BE2C (cell line): ENCODE measurements at regions not wholly inside any gene's neighbourhood (a gene's known extent, or its start where the extent isn't known, plus 50 kb on each side); places are given as distances from the start of the nearest gene placed in this dataset.

Experiments
- DNase-seq: peaks from one replicate; pipeline ENCODE4 v3.0.0-alpha.2; 2020
- H3K27me3 ChIP-seq: fragments of 250-450 bp; sonication (Bioruptor Pico); 2 replicates; pipeline ENCODE4 v1.5.1; 2020; ENCODE audit warnings: mild to moderate bottlenecking
- H3K36me3 ChIP-seq: fragments of 250-450 bp; sonication (Bioruptor Pico); 2 replicates; pipeline ENCODE4 v1.5.1; 2020; ENCODE audit warnings: mild to moderate bottlenecking
- H3K4me1 ChIP-seq: fragments of 250-450 bp; sonication (Bioruptor Pico); 2 replicates; pipeline ENCODE4 v1.5.1; 2020
- H3K4me3 ChIP-seq: 2 replicates; pipeline ENCODE4 v1.5.1; 2011; ENCODE audit warnings: low read depth, low read length
- H3K9me3 ChIP-seq: fragments of 250-450 bp; sonication (Bioruptor Pico); 2 replicates; pipeline ENCODE4 v1.5.1; 2020
- CTCF ChIP-seq: IDR thresholded peaks from 2 replicates; pipeline ENCODE4 v1.5.1; 2012; ENCODE audit warnings: mild to moderate bottlenecking, low read depth, low read length

- H3K27me3 ChIP-seq: no peaks in the 10 kb centered on the region
- H3K4me1 ChIP-seq: no peaks in the 10 kb centered on the region
- DNase-seq: peak; percentile 58
- no peaks in the 10 kb centered on the region for H3K36me3 ChIP-seq
- H3K9me3 ChIP-seq: no peaks in the 10 kb centered on the region
- TF ChIP-seq CTCF: peak; percentile 78
- H3K4me3 ChIP-seq: peak overlapping the region; percentile 52
Observed at GRCh38 chr2:126776692-126777619, 121.0 kb downstream of the GYPC start.

GRCh38 chr2:126777620-126777978 is 121.1 kb upstream of the TEX51 start:
- Histone ChIP-seq H3K9me3 (no peaks in the 10 kb centered on the region), H3K4me1 (no peaks in the 10 kb centered on the region), H3K36me3 (no peaks in the 10 kb centered on the region), H3K4me3 (no peak overlapping the region), H3K27me3 (no peaks in the 10 kb centered on the region)
- no peak for TF ChIP-seq CTCF
- no peak for DNase-seq

GRCh38 chr2:126778561-126779501 is 119.9 kb upstream of the TEX51 start:
- DNase-seq: no peak
- no peak overlapping the region for H3K4me3 ChIP-seq
- TF ChIP-seq CTCF: no peak
- H3K4me1 ChIP-seq: no peaks in the 10 kb centered on the region
- no peaks in the 10 kb centered on the region for H3K36me3 ChIP-seq
- no peaks in the 10 kb centered on the region for H3K9me3 ChIP-seq
- no peaks in the 10 kb centered on the region for H3K27me3 ChIP-seq

- H3K4me3 ChIP-seq: no peak overlapping the region
- TF ChIP-seq CTCF: no peak
Observed at GRCh38 chr2:126781206-126781605, 117.5 kb upstream of the TEX51 start.

GRCh38 chr2:126781806-126782205 is 116.9 kb upstream of the TEX51 start:
- Histone ChIP-seq H3K36me3 (no peaks in the 10 kb centered on the region), H3K4me1 (no peaks in the 10 kb centered on the region), H3K27me3 (no peaks in the 10 kb centered on the region), H3K9me3 (no peaks in the 10 kb centered on the region), H3K4me3 (no peak overlapping the region)
- no peak for TF ChIP-seq CTCF
- no peak for DNase-seq

More at GRCh38 chr2:126781206-126781605, 117.5 kb upstream of the TEX51 start:
- Histone ChIP-seq H3K4me1 (no peaks in the 10 kb centered on the region), H3K9me3 (no peaks in the 10 kb centered on the region), H3K27me3 (no peaks in the 10 kb centered on the region), H3K36me3 (no peaks in the 10 kb centered on the region)
- DNase-seq: no peak
